ENCODE measurements at regions not wholly inside any gene's neighbourhood (a gene's known extent, or its start where the extent isn't known, plus 50 kb on each side); places are given as distances from the start of the nearest gene placed in this dataset.

GRCh38 chr17:77856551-77857305 lies 101.8 kb upstream of the TNRC6C start:
- Histone ChIP-seq H3K36me3 (ENCODE audit: control insufficient read depth, insufficient read depth, low read length) (no peaks in the 10 kb centered on the region), H3K27me3 (ENCODE audit: control insufficient read depth, insufficient read depth, low read length) (no peaks in the 10 kb centered on the region), H3K4me3 (ENCODE audit: low read depth, low read length) (no peak overlapping the region)
- FAIRE-seq (no peak), DNase-seq (ENCODE audit: low read depth) (no peak)
- TF ChIP-seq CTCF (IDR thresholded peaks at IDR 0.05; ENCODE audit: insufficient read depth, low read length, severe bottlenecking): no peak

- Histone ChIP-seq H3K27me3 (ENCODE audit: control insufficient read depth, insufficient read depth, low read length) (no peaks in the 10 kb centered on the region), H3K4me3 (ENCODE audit: low read depth, low read length) (no peak overlapping the region), H3K36me3 (ENCODE audit: control insufficient read depth, insufficient read depth, low read length) (no peaks in the 10 kb centered on the region)
- DNase-seq (ENCODE audit: low read depth) (no peak), FAIRE-seq (no peak)
- no peak for TF ChIP-seq CTCF (IDR thresholded peaks at IDR 0.05; ENCODE audit: insufficient read depth, low read length, severe bottlenecking)
These were observed 101.3 kb upstream of the TNRC6C start for GRCh38 chr17:77857306-77857555.

- FAIRE-seq (no peak), DNase-seq (ENCODE audit: low read depth) (peak; percentile 20)
- Histone ChIP-seq H3K27me3 (ENCODE audit: control insufficient read depth, insufficient read depth, low read length) (no peaks in the 10 kb centered on the region), H3K4me3 (ENCODE audit: low read depth, low read length) (no peak overlapping the region), H3K36me3 (ENCODE audit: control insufficient read depth, insufficient read depth, low read length) (no peaks in the 10 kb centered on the region)
- TF ChIP-seq CTCF (IDR thresholded peaks at IDR 0.05; ENCODE audit: insufficient read depth, low read length, severe bottlenecking): no peak
These were observed 100.9 kb upstream of the TNRC6C start for GRCh38 chr17:77857613-77858012.

- Histone ChIP-seq H3K27me3 (ENCODE audit: control insufficient read depth, insufficient read depth, low read length) (no peaks in the 10 kb centered on the region), H3K4me3 (ENCODE audit: low read depth, low read length) (no peak overlapping the region), H3K36me3 (ENCODE audit: control insufficient read depth, insufficient read depth, low read length) (no peaks in the 10 kb centered on the region)
- DNase-seq (ENCODE audit: low read depth): no peak
- no peak for FAIRE-seq
- no peak for TF ChIP-seq CTCF (IDR thresholded peaks at IDR 0.05; ENCODE audit: insufficient read depth, low read length, severe bottlenecking)
These were observed 100.0 kb upstream of the TNRC6C start for GRCh38 chr17:77858291-77859034.

- DNase-seq (ENCODE audit: low read depth): no peak
- Histone ChIP-seq H3K27me3 (ENCODE audit: control insufficient read depth, insufficient read depth, low read length) (no peaks in the 10 kb centered on the region), H3K4me3 (ENCODE audit: low read depth, low read length) (no peak overlapping the region), H3K36me3 (ENCODE audit: control insufficient read depth, insufficient read depth, low read length) (no peaks in the 10 kb centered on the region)
- no peak for TF ChIP-seq CTCF (IDR thresholded peaks at IDR 0.05; ENCODE audit: insufficient read depth, low read length, severe bottlenecking)
- FAIRE-seq: no peak
These were observed 99.3 kb upstream of the TNRC6C start for GRCh38 chr17:77859035-77859810.

Measured in bronchial epithelial cell (primary cell).